SK-N-SH treated with all-trans-retinoic acid at 6 μM for 48 hours (cell line): ENCODE measurements at regions not wholly inside any gene's neighbourhood (a gene's known extent, or its start where the extent isn't known, plus 50 kb on each side); places are given as distances from the start of the nearest gene placed in this dataset.

Experiments
- ESRRG ChIP-seq: fragments of 250-450 bp; sonication (Bioruptor Pico); IDR thresholded peaks from 2 replicates; pipeline ENCODE4 v1.6.1; 2021; ENCODE audit warnings: mild to moderate bottlenecking
- ISL1 ChIP-seq: fragments of 250-450 bp; sonication (Bioruptor Pico); IDR thresholded peaks from 2 replicates; pipeline ENCODE4 v2.1.2; 2022; ENCODE audit warnings: mild to moderate bottlenecking, moderate library complexity
- POU6F1 ChIP-seq: fragments of 250-450 bp; sonication (Bioruptor Pico); IDR thresholded peaks from 2 replicates; pipeline ENCODE4 v1.8.0; 2021; ENCODE audit warnings: low read depth, mild to moderate bottlenecking, moderate library complexity, borderline replicate concordance
- RARB ChIP-seq: fragments of 250-450 bp; sonication (Bioruptor Pico); IDR thresholded peaks from 2 replicates; pipeline ENCODE4 v1.8.0; 2021; ENCODE audit warnings: mild to moderate bottlenecking, moderate library complexity
- TOX ChIP-seq: fragments of 250-450 bp; sonication (Bioruptor Pico); IDR thresholded peaks from 2 replicates; pipeline ENCODE4 v1.8.0; 2021; ENCODE audit warnings: mild to moderate bottlenecking, moderate library complexity, borderline replicate concordance
- ZFP3 ChIP-seq: fragments of 250-450 bp; sonication (Bioruptor Pico); IDR thresholded peaks from 2 replicates; pipeline ENCODE4 v1.5.0; 2020; ENCODE audit warnings: mild to moderate bottlenecking, moderate library complexity
- ZNF70 ChIP-seq: fragments of 450-650 bp; formaldehyde crosslinking; IDR thresholded peaks from 2 replicates; pipeline ENCODE4 v1.5.0; 2020; ENCODE audit warnings: mild to moderate bottlenecking, moderate library complexity

GRCh38 chr20:39792334-39792733, 830.2 kb downstream of the DHX35 start:
- TF ChIP-seq ZFP3 (CRISPR knock-in tag) (no peak), RARB (no peak), ZNF70 (CRISPR knock-in tag) (no peak), POU6F1 (CRISPR knock-in tag) (no peak), ISL1 (CRISPR knock-in tag) (no peak), TOX (no peak), ESRRG (CRISPR knock-in tag) (no peak)
